MM.1S (cell line): ENCODE measurements at regions not wholly inside any gene's neighbourhood (a gene's known extent, or its start where the extent isn't known, plus 50 kb on each side); places are given as distances from the start of the nearest gene placed in this dataset.

Experiments used
- CTCF ChIP-seq: fragments of 300-600 bp; sonication (generic); IDR thresholded peaks from 2 replicates; pipeline ENCODE4 v1.5.1; 2016; ENCODE audit warnings: antibody characterized with exemption, low read length, mixed read lengths
- EZH2 ChIP-seq: fragments of 300-600 bp; sonication (generic); optimal IDR thresholded peaks from 2 replicates; pipeline ENCODE3; 2017; ENCODE audit warnings: low read depth, mild to moderate bottlenecking, antibody characterized with exemption, low read length, mixed read lengths
- EZH2phosphoT487 ChIP-seq: fragments of 300-600 bp; sonication (generic); IDR thresholded peaks from 2 replicates; pipeline ENCODE4 v1.6.1; 2018; ENCODE audit warnings: antibody characterized with exemption, low read length

- TF ChIP-seq EZH2phosphoT487, result no peak
- no peak for TF ChIP-seq CTCF
- no peak for TF ChIP-seq EZH2
These were observed 1427.2 kb upstream of the PCDH10 start for GRCh38 chr4:131721883-131722282.
